WTC11 (cell line): ENCODE measurements at regions not wholly inside any gene's neighbourhood (a gene's known extent, or its start where the extent isn't known, plus 50 kb on each side); places are given as distances from the start of the nearest gene placed in this dataset.

Experiments
- ATAC-seq: fragments of 200-7000 bp; cut with Tn5 transposase; 2 replicates; pipeline ENCODE4 v1.10.0; 2021; ENCODE audit warnings: mild to moderate bottlenecking, moderate library complexity
- CTCF ChIA-PET: fragments of 300-600 bp; sonication (Branson Sonifier 250); formaldehyde crosslinking; loops from one replicate; lab custom pipeline; 2021; ENCODE audit warnings: antibody characterized with exemption; lab: Charles Lee
- POLR2A ChIA-PET: fragments of 350-600 bp; sonication (Branson Sonifier 250); formaldehyde crosslinking; loops from one replicate; lab custom pipeline; 2021; ENCODE audit warnings: antibody characterized with exemption; lab: Charles Lee
- DNase-seq: peaks from one replicate; pipeline ENCODE4 v3.0.0; 2021; ENCODE audit warnings: low spot score
- H3K27ac Mint-ChIP-seq: 2 replicates; pipeline ENCODE4 v1.8.0; 2021; ENCODE audit warnings: mixed read lengths
- H3K27me3 Mint-ChIP-seq: 2 replicates; pipeline ENCODE4 v1.8.0; 2021; ENCODE audit warnings: low read depth, mild to moderate bottlenecking, moderate library complexity, mixed read lengths
- H3K36me3 Mint-ChIP-seq: 2 replicates; pipeline ENCODE4 v1.8.0; 2021; ENCODE audit warnings: mixed read lengths
- H3K4me1 Mint-ChIP-seq: 2 replicates; pipeline ENCODE4 v1.8.0; 2022; ENCODE audit warnings: mixed read lengths
- H3K4me3 Mint-ChIP-seq: 2 replicates; pipeline ENCODE4 v1.8.0; 2021; ENCODE audit warnings: mild to moderate bottlenecking, moderate library complexity, mixed read lengths
- H3K9me3 Mint-ChIP-seq: 2 replicates; pipeline ENCODE4 v1.8.0; 2021; ENCODE audit warnings: mixed read lengths
- CREM ChIP-seq: sonication (generic); formaldehyde crosslinking; IDR thresholded peaks from 2 replicates; pipeline ENCODE4 v1.8.1; 2022; ENCODE audit warnings: mild to moderate bottlenecking, missing genetic modification reagents, moderate library complexity
- ESRRA ChIP-seq: sonication (generic); formaldehyde crosslinking; IDR thresholded peaks from 2 replicates; pipeline ENCODE4 v1.8.1; 2022; ENCODE audit warnings: mild to moderate bottlenecking, missing genetic modification reagents, borderline replicate concordance
- GTF2I ChIP-seq: fragments of 250-450 bp; sonication (Bioruptor Pico); conservative IDR thresholded peaks from 2 replicates; pipeline ENCODE4 v1.4.0; 2021; ENCODE audit warnings: mild to moderate bottlenecking
- NFE2L1 ChIP-seq: sonication (generic); formaldehyde crosslinking; IDR thresholded peaks from 2 replicates; pipeline ENCODE4 v1.8.1; 2023; ENCODE audit warnings: missing genetic modification reagents
- SMAD4 ChIP-seq: sonication (generic); formaldehyde crosslinking; IDR thresholded peaks from 2 replicates; pipeline ENCODE4 v1.8.0; 2022; ENCODE audit warnings: mild to moderate bottlenecking, missing genetic modification reagents
- SOX15 ChIP-seq: fragments of 250-450 bp; sonication (Bioruptor Pico); IDR thresholded peaks from 2 replicates; pipeline ENCODE4 v1.9.0; 2021; ENCODE audit warnings: mild to moderate bottlenecking
- TEAD1 ChIP-seq: sonication (generic); formaldehyde crosslinking; IDR thresholded peaks from 2 replicates; pipeline ENCODE4 v1.8.0; 2022; ENCODE audit warnings: mild to moderate bottlenecking, missing genetic modification reagents
- ZNF416 ChIP-seq: fragments of 250-450 bp; sonication (Bioruptor Pico); IDR thresholded peaks from 2 replicates; pipeline ENCODE4 v1.9.0; 2021; ENCODE audit warnings: mild to moderate bottlenecking, inconsistent platforms
- ZNF671 ChIP-seq: fragments of 250-450 bp; sonication (Bioruptor Pico); IDR thresholded peaks from 2 replicates; pipeline ENCODE4 v1.8.0; 2021; ENCODE audit warnings: mild to moderate bottlenecking
- TF ChIP-seq, protein P1 (sequence below): sonication (generic); formaldehyde crosslinking; IDR thresholded peaks from 2 replicates; pipeline ENCODE4 v1.8.0; 2022; ENCODE audit warnings: missing genetic modification reagents
- TF ChIP-seq, protein P2 (sequence below): fragments of 250-450 bp; sonication (Bioruptor Pico); IDR thresholded peaks from 2 replicates; pipeline ENCODE4 v1.9.0; 2021; ENCODE audit warnings: moderate library complexity, mild to moderate bottlenecking, inconsistent platforms, borderline replicate concordance
- TF ChIP-seq, protein P3 (sequence below): sonication (generic); formaldehyde crosslinking; IDR thresholded peaks from 2 replicates; pipeline ENCODE4 v1.8.0; 2022; ENCODE audit warnings: mild to moderate bottlenecking, missing genetic modification reagents
- TF ChIP-seq, protein P4 (sequence below): sonication (generic); formaldehyde crosslinking; IDR thresholded peaks from 2 replicates; pipeline ENCODE4 v1.8.1; 2022; ENCODE audit warnings: low read depth, mild to moderate bottlenecking, moderate library complexity, missing genetic modification reagents, borderline replicate concordance
- TF ChIP-seq, protein P5 (sequence below): sonication (generic); formaldehyde crosslinking; IDR thresholded peaks from 2 replicates; pipeline ENCODE4 v1.8.0; 2023; ENCODE audit warnings: missing genetic modification reagents, mild to moderate bottlenecking, borderline replicate concordance
- TF ChIP-seq, protein P6 (sequence below): sonication (generic); formaldehyde crosslinking; IDR thresholded peaks from 2 replicates; pipeline ENCODE4 v1.8.1; 2023; ENCODE audit warnings: mild to moderate bottlenecking, missing genetic modification reagents, borderline replicate concordance
- TF ChIP-seq, protein P7 (sequence below): sonication (generic); formaldehyde crosslinking; IDR thresholded peaks from 2 replicates; pipeline ENCODE4 v1.8.1; 2023; ENCODE audit warnings: mild to moderate bottlenecking, missing genetic modification reagents, moderate library complexity
- TF ChIP-seq, protein P8 (sequence below): sonication (generic); formaldehyde crosslinking; IDR thresholded peaks from 2 replicates; pipeline ENCODE4 v1.8.1; 2023; ENCODE audit warnings: mild to moderate bottlenecking, missing genetic modification reagents

DNA sequence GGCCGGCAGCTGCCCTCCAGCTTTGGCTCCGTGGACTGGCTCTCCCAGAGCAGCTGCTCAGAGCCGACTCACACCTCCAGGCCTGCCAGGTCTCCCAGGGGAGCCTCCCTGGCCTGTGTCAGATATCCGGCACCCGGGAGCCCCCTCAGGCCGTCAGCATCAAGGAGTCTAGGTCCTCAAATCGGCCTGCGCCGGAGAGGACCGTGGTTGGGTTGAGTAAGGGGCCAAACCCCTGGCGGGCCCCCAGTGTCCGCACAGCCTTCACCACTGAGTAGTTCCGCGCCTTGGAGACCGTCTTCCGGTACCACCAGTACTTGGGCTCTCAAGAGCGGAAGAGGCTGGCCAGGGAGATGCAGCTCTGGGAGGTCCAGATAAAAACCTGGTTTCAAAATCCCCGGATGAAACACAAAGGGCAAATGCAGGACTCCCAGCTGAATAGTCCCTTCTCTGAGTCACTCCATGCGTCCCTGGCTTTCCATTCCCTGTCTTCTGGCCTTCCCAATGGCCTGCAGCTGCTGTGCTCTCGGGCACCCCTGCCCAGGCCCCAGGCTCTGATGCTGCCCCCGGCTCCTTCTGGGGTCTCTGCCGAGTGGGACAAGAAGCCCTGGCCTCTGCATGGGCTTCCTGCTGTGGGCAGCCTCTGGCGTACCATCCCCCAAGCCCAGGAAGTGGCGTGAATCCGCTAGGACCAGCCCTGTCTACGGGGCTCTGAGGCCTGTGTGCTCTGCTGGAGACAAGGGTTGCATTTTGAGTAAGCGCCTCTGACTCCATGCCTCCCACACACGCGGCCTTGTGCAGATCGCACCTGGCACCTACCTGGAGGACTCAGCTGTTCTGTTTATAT lies 245.1 kb upstream of the ATXN7L3B start (continued):
- TF ChIP-seq, protein P1, sequence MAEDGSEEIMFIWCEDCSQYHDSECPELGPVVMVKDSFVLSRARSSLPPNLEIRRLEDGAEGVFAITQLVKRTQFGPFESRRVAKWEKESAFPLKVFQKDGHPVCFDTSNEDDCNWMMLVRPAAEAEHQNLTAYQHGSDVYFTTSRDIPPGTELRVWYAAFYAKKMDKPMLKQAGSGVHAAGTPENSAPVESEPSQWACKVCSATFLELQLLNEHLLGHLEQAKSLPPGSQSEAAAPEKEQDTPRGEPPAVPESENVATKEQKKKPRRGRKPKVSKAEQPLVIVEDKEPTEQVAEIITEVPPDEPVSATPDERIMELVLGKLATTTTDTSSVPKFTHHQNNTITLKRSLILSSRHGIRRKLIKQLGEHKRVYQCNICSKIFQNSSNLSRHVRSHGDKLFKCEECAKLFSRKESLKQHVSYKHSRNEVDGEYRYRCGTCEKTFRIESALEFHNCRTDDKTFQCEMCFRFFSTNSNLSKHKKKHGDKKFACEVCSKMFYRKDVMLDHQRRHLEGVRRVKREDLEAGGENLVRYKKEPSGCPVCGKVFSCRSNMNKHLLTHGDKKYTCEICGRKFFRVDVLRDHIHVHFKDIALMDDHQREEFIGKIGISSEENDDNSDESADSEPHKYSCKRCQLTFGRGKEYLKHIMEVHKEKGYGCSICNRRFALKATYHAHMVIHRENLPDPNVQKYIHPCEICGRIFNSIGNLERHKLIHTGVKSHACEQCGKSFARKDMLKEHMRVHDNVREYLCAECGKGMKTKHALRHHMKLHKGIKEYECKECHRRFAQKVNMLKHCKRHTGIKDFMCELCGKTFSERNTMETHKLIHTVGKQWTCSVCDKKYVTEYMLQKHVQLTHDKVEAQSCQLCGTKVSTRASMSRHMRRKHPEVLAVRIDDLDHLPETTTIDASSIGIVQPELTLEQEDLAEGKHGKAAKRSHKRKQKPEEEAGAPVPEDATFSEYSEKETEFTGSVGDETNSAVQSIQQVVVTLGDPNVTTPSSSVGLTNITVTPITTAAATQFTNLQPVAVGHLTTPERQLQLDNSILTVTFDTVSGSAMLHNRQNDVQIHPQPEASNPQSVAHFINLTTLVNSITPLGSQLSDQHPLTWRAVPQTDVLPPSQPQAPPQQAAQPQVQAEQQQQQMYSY (CRISPR knock-in tag) = peak; percentile 82
- no peak for TF ChIP-seq CREM (CRISPR knock-in tag)

DNA sequence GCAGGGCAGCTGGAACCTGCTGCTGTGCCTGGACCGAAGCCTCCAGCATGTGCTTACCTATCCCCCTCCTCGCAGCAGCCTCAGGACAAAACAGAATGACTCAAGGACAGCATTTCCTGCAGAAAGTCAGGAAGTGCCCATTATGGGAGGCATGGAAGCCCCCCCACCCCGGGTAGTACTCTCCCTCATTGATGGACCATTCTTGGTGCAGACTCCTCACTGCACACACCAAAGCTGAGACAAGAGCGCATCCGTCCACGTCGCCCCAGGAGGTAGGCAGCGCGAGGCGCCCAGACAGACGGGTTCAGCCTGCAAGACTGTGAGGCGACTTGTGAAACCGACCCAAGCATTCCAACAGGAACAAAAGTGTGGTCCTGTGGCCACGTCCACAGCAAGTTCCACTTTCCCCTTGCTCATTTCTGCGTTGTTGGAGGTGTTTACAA lies 243.9 kb upstream of the ATXN7L3B start:
- no peak overlapping the region; the same call in 1 of the 2 replicates for H3K27ac Mint-ChIP-seq
- no peak overlapping the region for H3K4me3 Mint-ChIP-seq
- no peaks in the 10 kb centered on the region for H3K36me3 Mint-ChIP-seq
- H3K4me1 Mint-ChIP-seq = peaks cover 15% of the 10 kb centered on the region
- no peak for DNase-seq
- peak; percentile 10; the same call in 1 of the 2 replicates for ATAC-seq
- ChIA-PET POLR2A (no interaction called here), CTCF (interaction anchor here (1.7 kb wide), 1 partner anchor 353 kb away, joined by 3 read pairs; no protein-coding TSS in a partner anchor)
- H3K27me3 Mint-ChIP-seq = no peaks in the 10 kb centered on the region
- H3K9me3 Mint-ChIP-seq = no peaks in the 10 kb centered on the region
- TF ChIP-seq ZNF671 (CRISPR knock-in tag) (no peak), ESRRA (CRISPR knock-in tag) (no peak), TEAD1 (CRISPR knock-in tag) (no peak), GTF2I (no peak), SMAD4 (no peak), SOX15 (no peak), NFE2L1 (CRISPR knock-in tag) (no peak), ZNF416 (no peak)
- TF ChIP-seq, protein P2, sequence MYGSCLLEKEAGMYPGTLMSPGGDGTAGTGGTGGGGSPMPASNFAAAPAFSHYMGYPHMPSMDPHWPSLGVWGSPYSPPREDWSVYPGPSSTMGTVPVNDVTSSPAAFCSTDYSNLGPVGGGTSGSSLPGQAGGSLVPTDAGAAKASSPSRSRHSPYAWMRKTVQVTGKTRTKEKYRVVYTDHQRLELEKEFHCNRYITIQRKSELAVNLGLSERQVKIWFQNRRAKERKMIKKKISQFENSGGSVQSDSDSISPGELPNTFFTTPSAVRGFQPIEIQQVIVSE = no peak
- TF ChIP-seq, protein P3, sequence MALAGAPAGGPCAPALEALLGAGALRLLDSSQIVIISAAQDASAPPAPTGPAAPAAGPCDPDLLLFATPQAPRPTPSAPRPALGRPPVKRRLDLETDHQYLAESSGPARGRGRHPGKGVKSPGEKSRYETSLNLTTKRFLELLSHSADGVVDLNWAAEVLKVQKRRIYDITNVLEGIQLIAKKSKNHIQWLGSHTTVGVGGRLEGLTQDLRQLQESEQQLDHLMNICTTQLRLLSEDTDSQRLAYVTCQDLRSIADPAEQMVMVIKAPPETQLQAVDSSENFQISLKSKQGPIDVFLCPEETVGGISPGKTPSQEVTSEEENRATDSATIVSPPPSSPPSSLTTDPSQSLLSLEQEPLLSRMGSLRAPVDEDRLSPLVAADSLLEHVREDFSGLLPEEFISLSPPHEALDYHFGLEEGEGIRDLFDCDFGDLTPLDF (CRISPR knock-in tag) = no peak
- TF ChIP-seq, protein P4, sequence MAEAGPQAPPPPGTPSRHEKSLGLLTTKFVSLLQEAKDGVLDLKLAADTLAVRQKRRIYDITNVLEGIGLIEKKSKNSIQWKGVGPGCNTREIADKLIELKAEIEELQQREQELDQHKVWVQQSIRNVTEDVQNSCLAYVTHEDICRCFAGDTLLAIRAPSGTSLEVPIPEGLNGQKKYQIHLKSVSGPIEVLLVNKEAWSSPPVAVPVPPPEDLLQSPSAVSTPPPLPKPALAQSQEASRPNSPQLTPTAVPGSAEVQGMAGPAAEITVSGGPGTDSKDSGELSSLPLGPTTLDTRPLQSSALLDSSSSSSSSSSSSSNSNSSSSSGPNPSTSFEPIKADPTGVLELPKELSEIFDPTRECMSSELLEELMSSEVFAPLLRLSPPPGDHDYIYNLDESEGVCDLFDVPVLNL (CRISPR knock-in tag) = no peak
- TF ChIP-seq, protein P5, sequence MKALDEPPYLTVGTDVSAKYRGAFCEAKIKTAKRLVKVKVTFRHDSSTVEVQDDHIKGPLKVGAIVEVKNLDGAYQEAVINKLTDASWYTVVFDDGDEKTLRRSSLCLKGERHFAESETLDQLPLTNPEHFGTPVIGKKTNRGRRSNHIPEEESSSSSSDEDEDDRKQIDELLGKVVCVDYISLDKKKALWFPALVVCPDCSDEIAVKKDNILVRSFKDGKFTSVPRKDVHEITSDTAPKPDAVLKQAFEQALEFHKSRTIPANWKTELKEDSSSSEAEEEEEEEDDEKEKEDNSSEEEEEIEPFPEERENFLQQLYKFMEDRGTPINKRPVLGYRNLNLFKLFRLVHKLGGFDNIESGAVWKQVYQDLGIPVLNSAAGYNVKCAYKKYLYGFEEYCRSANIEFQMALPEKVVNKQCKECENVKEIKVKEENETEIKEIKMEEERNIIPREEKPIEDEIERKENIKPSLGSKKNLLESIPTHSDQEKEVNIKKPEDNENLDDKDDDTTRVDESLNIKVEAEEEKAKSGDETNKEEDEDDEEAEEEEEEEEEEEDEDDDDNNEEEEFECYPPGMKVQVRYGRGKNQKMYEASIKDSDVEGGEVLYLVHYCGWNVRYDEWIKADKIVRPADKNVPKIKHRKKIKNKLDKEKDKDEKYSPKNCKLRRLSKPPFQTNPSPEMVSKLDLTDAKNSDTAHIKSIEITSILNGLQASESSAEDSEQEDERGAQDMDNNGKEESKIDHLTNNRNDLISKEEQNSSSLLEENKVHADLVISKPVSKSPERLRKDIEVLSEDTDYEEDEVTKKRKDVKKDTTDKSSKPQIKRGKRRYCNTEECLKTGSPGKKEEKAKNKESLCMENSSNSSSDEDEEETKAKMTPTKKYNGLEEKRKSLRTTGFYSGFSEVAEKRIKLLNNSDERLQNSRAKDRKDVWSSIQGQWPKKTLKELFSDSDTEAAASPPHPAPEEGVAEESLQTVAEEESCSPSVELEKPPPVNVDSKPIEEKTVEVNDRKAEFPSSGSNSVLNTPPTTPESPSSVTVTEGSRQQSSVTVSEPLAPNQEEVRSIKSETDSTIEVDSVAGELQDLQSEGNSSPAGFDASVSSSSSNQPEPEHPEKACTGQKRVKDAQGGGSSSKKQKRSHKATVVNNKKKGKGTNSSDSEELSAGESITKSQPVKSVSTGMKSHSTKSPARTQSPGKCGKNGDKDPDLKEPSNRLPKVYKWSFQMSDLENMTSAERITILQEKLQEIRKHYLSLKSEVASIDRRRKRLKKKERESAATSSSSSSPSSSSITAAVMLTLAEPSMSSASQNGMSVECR (CRISPR knock-in tag) = no peak
- TF ChIP-seq, protein P6, sequence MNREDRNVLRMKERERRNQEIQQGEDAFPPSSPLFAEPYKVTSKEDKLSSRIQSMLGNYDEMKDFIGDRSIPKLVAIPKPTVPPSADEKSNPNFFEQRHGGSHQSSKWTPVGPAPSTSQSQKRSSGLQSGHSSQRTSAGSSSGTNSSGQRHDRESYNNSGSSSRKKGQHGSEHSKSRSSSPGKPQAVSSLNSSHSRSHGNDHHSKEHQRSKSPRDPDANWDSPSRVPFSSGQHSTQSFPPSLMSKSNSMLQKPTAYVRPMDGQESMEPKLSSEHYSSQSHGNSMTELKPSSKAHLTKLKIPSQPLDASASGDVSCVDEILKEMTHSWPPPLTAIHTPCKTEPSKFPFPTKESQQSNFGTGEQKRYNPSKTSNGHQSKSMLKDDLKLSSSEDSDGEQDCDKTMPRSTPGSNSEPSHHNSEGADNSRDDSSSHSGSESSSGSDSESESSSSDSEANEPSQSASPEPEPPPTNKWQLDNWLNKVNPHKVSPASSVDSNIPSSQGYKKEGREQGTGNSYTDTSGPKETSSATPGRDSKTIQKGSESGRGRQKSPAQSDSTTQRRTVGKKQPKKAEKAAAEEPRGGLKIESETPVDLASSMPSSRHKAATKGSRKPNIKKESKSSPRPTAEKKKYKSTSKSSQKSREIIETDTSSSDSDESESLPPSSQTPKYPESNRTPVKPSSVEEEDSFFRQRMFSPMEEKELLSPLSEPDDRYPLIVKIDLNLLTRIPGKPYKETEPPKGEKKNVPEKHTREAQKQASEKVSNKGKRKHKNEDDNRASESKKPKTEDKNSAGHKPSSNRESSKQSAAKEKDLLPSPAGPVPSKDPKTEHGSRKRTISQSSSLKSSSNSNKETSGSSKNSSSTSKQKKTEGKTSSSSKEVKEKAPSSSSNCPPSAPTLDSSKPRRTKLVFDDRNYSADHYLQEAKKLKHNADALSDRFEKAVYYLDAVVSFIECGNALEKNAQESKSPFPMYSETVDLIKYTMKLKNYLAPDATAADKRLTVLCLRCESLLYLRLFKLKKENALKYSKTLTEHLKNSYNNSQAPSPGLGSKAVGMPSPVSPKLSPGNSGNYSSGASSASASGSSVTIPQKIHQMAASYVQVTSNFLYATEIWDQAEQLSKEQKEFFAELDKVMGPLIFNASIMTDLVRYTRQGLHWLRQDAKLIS (CRISPR knock-in tag) = no peak
- TF ChIP-seq, protein P7, sequence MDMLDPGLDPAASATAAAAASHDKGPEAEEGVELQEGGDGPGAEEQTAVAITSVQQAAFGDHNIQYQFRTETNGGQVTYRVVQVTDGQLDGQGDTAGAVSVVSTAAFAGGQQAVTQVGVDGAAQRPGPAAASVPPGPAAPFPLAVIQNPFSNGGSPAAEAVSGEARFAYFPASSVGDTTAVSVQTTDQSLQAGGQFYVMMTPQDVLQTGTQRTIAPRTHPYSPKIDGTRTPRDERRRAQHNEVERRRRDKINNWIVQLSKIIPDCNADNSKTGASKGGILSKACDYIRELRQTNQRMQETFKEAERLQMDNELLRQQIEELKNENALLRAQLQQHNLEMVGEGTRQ (CRISPR knock-in tag) = no peak
- TF ChIP-seq, protein P8, sequence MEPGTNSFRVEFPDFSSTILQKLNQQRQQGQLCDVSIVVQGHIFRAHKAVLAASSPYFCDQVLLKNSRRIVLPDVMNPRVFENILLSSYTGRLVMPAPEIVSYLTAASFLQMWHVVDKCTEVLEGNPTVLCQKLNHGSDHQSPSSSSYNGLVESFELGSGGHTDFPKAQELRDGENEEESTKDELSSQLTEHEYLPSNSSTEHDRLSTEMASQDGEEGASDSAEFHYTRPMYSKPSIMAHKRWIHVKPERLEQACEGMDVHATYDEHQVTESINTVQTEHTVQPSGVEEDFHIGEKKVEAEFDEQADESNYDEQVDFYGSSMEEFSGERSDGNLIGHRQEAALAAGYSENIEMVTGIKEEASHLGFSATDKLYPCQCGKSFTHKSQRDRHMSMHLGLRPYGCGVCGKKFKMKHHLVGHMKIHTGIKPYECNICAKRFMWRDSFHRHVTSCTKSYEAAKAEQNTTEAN = no peak
